SK-N-SH (cell line): ENCODE measurements at regions not wholly inside any gene's neighbourhood (a gene's known extent, or its start where the extent isn't known, plus 50 kb on each side); places are given as distances from the start of the nearest gene placed in this dataset.

Experiments
- CTCF ChIA-PET: fragments of 300-600, 350-600 bp; formaldehyde crosslinking; extraction: SDS; loops from one replicate; lab custom pipeline; 2021; lab: Yijun Ruan, JAX
- POLR2A ChIA-PET: fragments of 350-600 bp; sonication (Branson Sonifier 250); formaldehyde crosslinking; extraction: SDS; loops from one replicate; lab custom pipeline; 2020; ENCODE audit warnings: antibody characterized with exemption, inconsistent platforms; lab: Yijun Ruan, JAX
- DNase-seq: peaks from one replicate; pipeline ENCODE4 v3.0.0; 2012
- H2AFZ ChIP-seq: fragments of 200-600 bp; sonication (generic); 2 replicates; pipeline ENCODE4 v1.8.1; 2016; ENCODE audit warnings: antibody characterized with exemption, mild to moderate bottlenecking, low read depth
- H3F3A ChIP-seq: fragments of 200-600 bp; sonication (generic); replicated peaks from 2 replicates; pipeline ENCODE3; 2016; ENCODE audit warnings: antibody characterized with exemption, mild to moderate bottlenecking; ENCODE audit not compliant: insufficient read depth
- H3K27ac ChIP-seq, 2 experiments: fragments of 200-500 bp in 1 of 2; fragments of 200-600 bp in 1 of 2; sonication (Bioruptor generic) in 1 of 2; sonication (generic), shearing (Covaris generic) in 1 of 2; 2 replicates each; pipeline versions ENCODE4 v1.5.1 to v1.6.1; 2014 to 2016; ENCODE audit warnings: low read depth in 2 of 2, inconsistent platforms in 1 of 2, low read length in 1 of 2, mild to moderate bottlenecking in 1 of 2, mixed read lengths in 1 of 2
- H3K27me3 ChIP-seq: fragments of 200-600 bp; sonication (generic), shearing (Covaris generic); 2 replicates; pipeline ENCODE4 v1.6.1; 2016; ENCODE audit warnings: mixed run types; ENCODE audit not compliant: insufficient read depth
- H3K36me3 ChIP-seq, 2 experiments: fragments of 200-500 bp in 1 of 2; fragments of 200-600 bp in 1 of 2; sonication (Bioruptor generic) in 1 of 2; sonication (generic) in 1 of 2; replicated peaks in 1 of 2; 2 replicates each; pipeline versions ENCODE3 to v1.5.1; 2014 to 2016; ENCODE audit warnings: low read length in 1 of 2, mild to moderate bottlenecking in 1 of 2; ENCODE audit not compliant: insufficient read depth in 2 of 2, control insufficient read depth in 1 of 2
- H3K4me1 ChIP-seq, 2 experiments: fragments of 200-500 bp in 1 of 2; fragments of 200-600 bp in 1 of 2; sonication (Bioruptor generic) in 1 of 2; sonication (generic), shearing (Covaris generic) in 1 of 2; 2 replicates each; pipeline versions ENCODE4 v1.5.1 to v1.6.1; 2014 to 2016; ENCODE audit warnings: low read depth in 1 of 2, low read length in 1 of 2, mixed run types in 1 of 2; ENCODE audit not compliant: insufficient read depth in 2 of 2, control insufficient read depth in 1 of 2
- H3K4me2 ChIP-seq: fragments of 200-600 bp; sonication (generic), shearing (Covaris generic); 2 replicates; pipeline ENCODE4 v1.6.1; 2017; ENCODE audit warnings: mixed run types
- H3K4me3 ChIP-seq, 2 experiments: fragments of 200-500 bp in 1 of 2; fragments of 200-600 bp in 1 of 2; sonication (Bioruptor generic) in 1 of 2; sonication (generic), shearing (Covaris generic) in 1 of 2; 2 replicates each; pipeline versions ENCODE4 v1.5.1 to v1.8.1; 2014 to 2016; ENCODE audit warnings: low read depth in 2 of 2, inconsistent platforms in 1 of 2, low read length in 1 of 2, mild to moderate bottlenecking in 1 of 2, mixed read lengths in 1 of 2, moderate library complexity in 1 of 2
- H3K79me2 ChIP-seq: fragments of 200-600 bp; sonication (generic); 2 replicates; pipeline ENCODE4 v1.8.1; 2017; ENCODE audit warnings: mild to moderate bottlenecking; ENCODE audit not compliant: insufficient read depth
- H3K9ac ChIP-seq: fragments of 200-600 bp; sonication (generic); 2 replicates; pipeline ENCODE4 v1.6.1; 2017; ENCODE audit warnings: mixed run types
- H3K9me2 ChIP-seq: fragments of 200-600 bp; sonication (generic); 2 replicates; pipeline ENCODE4 v1.6.1; 2017; ENCODE audit warnings: mixed run types
- H3K9me3 ChIP-seq: fragments of 200-600 bp; sonication (generic); 2 replicates; pipeline ENCODE4 v1.6.1; 2017; ENCODE audit warnings: mixed run types, mild to moderate bottlenecking, moderate library complexity
- H4K20me1 ChIP-seq: fragments of 200-600 bp; sonication (generic); 2 replicates; pipeline ENCODE4 v1.6.1; 2017; ENCODE audit warnings: mild to moderate bottlenecking, mixed run types; ENCODE audit not compliant: insufficient read depth
- CTCF ChIP-seq: fragments of 200-600 bp; sonication (generic); IDR thresholded peaks from 2 replicates; pipeline ENCODE4 v1.6.1; 2017; ENCODE audit warnings: antibody characterized with exemption, mild to moderate bottlenecking, moderate library complexity
- ELF1 ChIP-seq: IDR thresholded peaks from 2 replicates; pipeline ENCODE4 v1.4.0; 2012
- EP300 ChIP-seq, 2 experiments: IDR thresholded peaks; 2 replicates each; pipeline versions ENCODE4 v1.4.0 to v1.6.1; 2012; ENCODE audit warnings: borderline replicate concordance in 1 of 2, low read depth in 1 of 2, low read length in 1 of 2
- EZH2phosphoT487 ChIP-seq: fragments of 200-600 bp; sonication (generic); IDR thresholded peaks from 2 replicates; pipeline ENCODE4 v1.6.1; 2017; ENCODE audit warnings: low read depth, mixed run types, mild to moderate bottlenecking, antibody characterized with exemption, moderate library complexity, borderline replicate concordance
- FOXM1 ChIP-seq: IDR thresholded peaks from 2 replicates; pipeline ENCODE4 v1.4.0; 2012; ENCODE audit warnings: low read depth, mild to moderate bottlenecking
- GATA2 ChIP-seq: sonication (generic); formaldehyde crosslinking; IDR thresholded peaks from 2 replicates; pipeline ENCODE4 v1.5.0; 2020; ENCODE audit warnings: mild to moderate bottlenecking, missing genetic modification reagents
- JUND ChIP-seq: IDR thresholded peaks from 2 replicates; pipeline ENCODE4 v1.4.0; 2012
- MAX ChIP-seq: IDR thresholded peaks from 2 replicates; pipeline ENCODE4 v1.4.0; 2012; ENCODE audit warnings: low read depth
- MEF2A ChIP-seq: IDR thresholded peaks from 2 replicates; pipeline ENCODE4 v1.4.0; 2012; ENCODE audit warnings: low read depth, borderline replicate concordance
- NFIC ChIP-seq: IDR thresholded peaks from 2 replicates; pipeline ENCODE4 v1.4.0; 2012; ENCODE audit warnings: borderline replicate concordance
- PBX3 ChIP-seq: IDR thresholded peaks from 2 replicates; pipeline ENCODE4; 2012
- POLR2AphosphoS5 ChIP-seq: IDR thresholded peaks from 2 replicates; pipeline ENCODE4 v1.6.1; 2012; ENCODE audit warnings: low read depth, low read length
- RCOR1 ChIP-seq: fragments of 150-350 bp; IDR thresholded peaks from 2 replicates; pipeline ENCODE4 v1.6.1; 2017; ENCODE audit warnings: antibody characterized with exemption, low read length
- RFX5 ChIP-seq: IDR thresholded peaks from 2 replicates; pipeline ENCODE4 v1.6.1; 2012; ENCODE audit warnings: mild to moderate bottlenecking, improper control_type of control experiment, low read length
- TCF12 ChIP-seq: IDR thresholded peaks from 2 replicates; pipeline ENCODE4 v1.4.0; 2012
- USF2 ChIP-seq: fragments of 150-350 bp; IDR thresholded peaks from 2 replicates; pipeline ENCODE4 v1.6.1; 2017; ENCODE audit warnings: antibody characterized with exemption, low read length, low read depth, borderline replicate concordance
- YY1 ChIP-seq: IDR thresholded peaks from 2 replicates; pipeline ENCODE4 v1.4.0; 2012; ENCODE audit warnings: low read depth, mild to moderate bottlenecking
- ZBTB33 ChIP-seq: IDR thresholded peaks from 2 replicates; pipeline ENCODE4 v1.4.0; 2012; ENCODE audit warnings: low read depth, borderline replicate concordance
- WGBS: methylation state at CpG from one replicate; pipeline ENCODE4 v1.1.6; 2017; ENCODE audit warnings: low lambda C conversion rate; 5-methylcytosine and 5-hydroxymethylcytosine counted together

- DNase-seq = no peak
- ChIA-PET CTCF (no interaction called here), POLR2A (no interaction called here)
- Histone ChIP-seq H3F3A (no peaks in the 10 kb centered on the region), H3K4me3 (no peak overlapping the region), H3K79me2 (no peaks in the 10 kb centered on the region), H3K27me3 (no peaks in the 10 kb centered on the region), H2AFZ (no peak overlapping the region), H3K4me2 (no peak overlapping the region), H3K4me1 (no peaks in the 10 kb centered on the region; a peak in 1 of 4 replicates), H3K27ac (no peak overlapping the region), H3K36me3 (no peaks in the 10 kb centered on the region), H3K9me3 (no peaks in the 10 kb centered on the region), H4K20me1 (no peaks in the 10 kb centered on the region), H3K9ac (no peak overlapping the region), H3K9me2 (no peaks in the 10 kb centered on the region)
- TF ChIP-seq MAX = no peak
- TF ChIP-seq EZH2phosphoT487 = no peak
- TF ChIP-seq EP300 (IDR thresholded peaks at IDR 0.05; ENCODE audit: borderline replicate concordance in 1 of 2, low read depth in 1 of 2, low read length in 1 of 2) = no peak
- TF ChIP-seq TCF12 = no peak
- no peak for TF ChIP-seq GATA2
- TF ChIP-seq POLR2AphosphoS5 = no peak
- TF ChIP-seq FOXM1 = no peak
- TF ChIP-seq RFX5 = no peak
- no peak for TF ChIP-seq PBX3
- TF ChIP-seq ZBTB33 = no peak
- no peak for TF ChIP-seq NFIC
- no peak for TF ChIP-seq ELF1
- TF ChIP-seq CTCF = no peak
- no peak for TF ChIP-seq MEF2A
- no peak for TF ChIP-seq USF2
- no peak for TF ChIP-seq RCOR1
- no peak for TF ChIP-seq YY1
- TF ChIP-seq JUND = no peak
- 52% methylated on average over 8 of the region's 8 CpGs for WGBS
Observed at GRCh38 chr12:127742231-127742630, 524.7 kb upstream of the TMEM132C start.
